OCI-LY7 (cell line): ENCODE measurements at regions not wholly inside any gene's neighbourhood (a gene's known extent, or its start where the extent isn't known, plus 50 kb on each side); places are given as distances from the start of the nearest gene placed in this dataset.
"Not testable (repeated sequence)": the region's sequence is repeated elsewhere in the genome, so short reads cannot be mapped to it uniquely, and the experiment has no call there.

Experiments used
- BruUV-seq: library from RNA; stranded (reverse); fragments of 400-500 nt; replicated peaks from 2 replicates; lab custom pipeline; 2021; lab: Mats Ljungman, UMichigan
- CTCF ChIA-PET: fragments of 300-600 bp; sonication (Branson Sonifier 250); formaldehyde crosslinking; loops from one replicate; lab custom pipeline; 2022; ENCODE audit warnings: antibody characterized with exemption; ENCODE audit not compliant: unreplicated experiment; lab: Charles Lee
- POLR2A ChIA-PET: fragments of 300-600 bp; sonication (Branson Sonifier 250); formaldehyde crosslinking; loops from one replicate; lab custom pipeline; 2022; ENCODE audit warnings: antibody characterized with exemption; lab: Charles Lee
- DNase-seq: peaks from one replicate; pipeline ENCODE4 v3.0.0-alpha.2; 2015; ENCODE audit warnings: low spot score
- H2AFZ ChIP-seq: fragments of 200-600 bp; sonication (generic), shearing (Covaris generic); 2 replicates; pipeline ENCODE4 v1.6.1; 2014; ENCODE audit warnings: mild to moderate bottlenecking, antibody characterized with exemption, low read length, moderate library complexity
- H3K27ac ChIP-seq: fragments of 200-600 bp; sonication (generic); 2 replicates; pipeline ENCODE4 v1.5.1; 2014; ENCODE audit warnings: mixed run types, low read depth, mild to moderate bottlenecking, moderate library complexity, low read length, inconsistent platforms; ENCODE audit not compliant: poor library complexity, severe bottlenecking
- H3K36me3 ChIP-seq: fragments of 200-600 bp; sonication (generic); 2 replicates; pipeline ENCODE4 v1.6.1; 2014; ENCODE audit warnings: mild to moderate bottlenecking, antibody characterized with exemption, low read length, moderate library complexity, mixed read lengths; ENCODE audit not compliant: insufficient read depth
- H3K4me1 ChIP-seq: fragments of 200-600 bp; sonication (generic); 2 replicates; pipeline ENCODE4 v1.5.1; 2014; ENCODE audit warnings: mild to moderate bottlenecking, low read length; ENCODE audit not compliant: insufficient read depth, poor library complexity, severe bottlenecking
- H3K4me2 ChIP-seq: fragments of 200-600 bp; sonication (generic); 2 replicates; pipeline ENCODE4 v1.6.1; 2014; ENCODE audit warnings: mild to moderate bottlenecking, low read length
- H3K4me3 ChIP-seq: fragments of 200-600 bp; sonication (generic); 2 replicates; pipeline ENCODE4 v1.5.1; 2014; ENCODE audit warnings: mild to moderate bottlenecking, low read depth, low read length; ENCODE audit not compliant: poor library complexity, severe bottlenecking
- H3K79me2 ChIP-seq: fragments of 200-600 bp; sonication (generic); 2 replicates; pipeline ENCODE4 v1.6.1; 2016; ENCODE audit warnings: low read depth, mild to moderate bottlenecking, low read length, moderate library complexity, mixed read lengths; ENCODE audit not compliant: insufficient read depth
- H3K9me2 ChIP-seq: fragments of 200-600 bp; sonication (generic); 2 replicates; pipeline ENCODE4 v1.6.1; 2016; ENCODE audit warnings: mild to moderate bottlenecking, low read length, mixed read lengths; ENCODE audit not compliant: insufficient read depth
- H3K9me3 ChIP-seq: fragments of 200-600 bp; sonication (generic); 2 replicates; pipeline ENCODE4 v1.6.1; 2014; ENCODE audit warnings: mild to moderate bottlenecking, mixed run types, low read length, mixed read lengths
- H4K20me1 ChIP-seq: fragments of 200-600 bp; sonication (generic); 2 replicates; pipeline ENCODE4 v1.6.1; 2014; ENCODE audit warnings: mild to moderate bottlenecking, antibody characterized with exemption, low read length, moderate library complexity, mixed read lengths; ENCODE audit not compliant: insufficient read depth
- CTCF ChIP-seq: fragments of 200-600 bp; sonication (generic); conservative IDR thresholded peaks from 2 replicates; pipeline ENCODE4 v1.5.1; 2014; ENCODE audit warnings: mild to moderate bottlenecking, antibody characterized with exemption, low read length, moderate library complexity, mixed read lengths
- EZH2phosphoT487 ChIP-seq: fragments of 200-600 bp; sonication (generic); IDR thresholded peaks from 2 replicates; pipeline ENCODE4 v1.6.1; 2018; ENCODE audit warnings: low read depth, borderline replicate concordance, mild to moderate bottlenecking, mixed run types, antibody characterized with exemption, low read length, moderate library complexity, mixed read lengths
- intact Hi-C: fragments of 100-400 bp; cut with micrococcal nuclease; formaldehyde crosslinking; loops from one replicate; pipeline ENCODE4 v1.10.0; 2022; ENCODE audit not compliant: unreplicated experiment

- Histone ChIP-seq H3K9me3 (no peaks in the 10 kb centered on the region), H3K79me2 (no peaks in the 10 kb centered on the region), H3K4me3 (no peak overlapping the region), H3K27ac (no peak overlapping the region), H4K20me1 (no peaks in the 10 kb centered on the region), H3K9me2 (no peaks in the 10 kb centered on the region), H3K4me2 (no peak overlapping the region), H3K4me1 (peaks cover 10% of the 10 kb centered on the region), H3K36me3 (no peaks in the 10 kb centered on the region), H2AFZ (no peak overlapping the region)
- intact Hi-C loops, result no loop called here
- TF ChIP-seq EZH2phosphoT487 (no peak), CTCF (no peak)
- BruUV-seq, result no TSS peak
- CTCF ChIA-PET, result no interaction called here
- POLR2A ChIA-PET, result interaction anchor here (0.6 to 1.5 kb wide), 4 partner anchors 8 to 833 kb away, joined by 3 to 8 read pairs (median 4); no protein-coding TSS in a partner anchor
- DNase-seq, result no peak
Observed at GRCh38 chr5:60493372-60493771, 206.6 kb downstream of the DEPDC1B start.

GRCh38 chr5:60492958-60493357 lies 207.0 kb downstream of the DEPDC1B start:
- Histone ChIP-seq H3K4me3 (no peak overlapping the region), H3K4me2 (no peak overlapping the region), H3K27ac (no peak overlapping the region), H3K79me2 (no peaks in the 10 kb centered on the region), H3K9me3 (no peaks in the 10 kb centered on the region), H2AFZ (no peak overlapping the region), H4K20me1 (no peaks in the 10 kb centered on the region), H3K9me2 (no peaks in the 10 kb centered on the region), H3K36me3 (no peaks in the 10 kb centered on the region), H3K4me1 (peaks cover 10% of the 10 kb centered on the region)
- no peak for DNase-seq
- BruUV-seq, result no TSS peak
- POLR2A ChIA-PET, result interaction anchor here (0.6 to 1.5 kb wide), 5 partner anchors 8 to 832 kb away, joined by 3 to 8 read pairs (median 3); no protein-coding TSS in a partner anchor
- CTCF ChIA-PET, result no interaction called here
- TF ChIP-seq CTCF (no peak), EZH2phosphoT487 (no peak)
- intact Hi-C loops, result no loop called here

DNA sequence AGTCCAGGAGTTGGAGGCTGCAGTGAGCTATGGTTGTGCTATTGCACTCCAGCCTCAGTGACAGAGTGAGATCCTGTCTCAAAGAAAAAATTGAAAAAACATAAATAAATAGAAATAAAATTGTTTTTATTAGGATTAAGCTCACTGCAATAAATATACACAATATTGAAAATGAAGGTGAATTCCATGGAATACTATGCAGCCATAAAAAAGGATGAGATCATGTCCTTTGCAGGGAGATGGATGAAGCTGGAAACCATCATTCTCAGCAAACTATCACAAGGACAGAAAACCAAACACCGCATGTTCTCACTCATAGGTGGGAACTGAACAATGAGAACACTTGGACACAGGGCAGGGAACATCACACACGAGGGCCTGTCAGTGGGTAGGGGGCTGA lies 207.6 kb downstream of the DEPDC1B start:
- H3K4me3 ChIP-seq, intact Hi-C loops, H3K9me2 ChIP-seq, BruUV-seq, H3K27ac ChIP-seq, H3K36me3 ChIP-seq, H4K20me1 ChIP-seq, DNase-seq, CTCF ChIA-PET, H3K9me3 ChIP-seq, H2AFZ ChIP-seq, H3K79me2 ChIP-seq, H3K4me2 ChIP-seq: not testable (repeated sequence)
- POLR2A ChIA-PET, result interaction anchor here (0.7 to 1.5 kb wide), 3 partner anchors 10 to 1846 kb away, joined by 3 to 8 read pairs (median 4); no protein-coding TSS in a partner anchor
- peaks cover 10% of the 10 kb centered on the region for H3K4me1 ChIP-seq
